Gastroesophageal sphincter (tissue), 3 donors: ENCODE measurements at regions not wholly inside any gene's neighbourhood (a gene's known extent, or its start where the extent isn't known, plus 50 kb on each side); places are given as distances from the start of the nearest gene placed in this dataset.

Experiments used
- EP300 ChIP-seq: sonication (generic); formaldehyde crosslinking; IDR thresholded peaks from one replicate; pipeline ENCODE4 v1.6.1; 2017; ENCODE audit warnings: antibody characterized with exemption, mild to moderate bottlenecking
- POLR2A ChIP-seq, 2 donors: fragments of 450-650 bp; IDR thresholded peaks; one replicate each; pipeline ENCODE4 v1.6.1; 2017; ENCODE audit warnings: antibody characterized with exemption in 2 of 2, mild to moderate bottlenecking in 2 of 2, moderate library complexity in 1 of 2
- POLR2AphosphoS5 ChIP-seq: sonication (generic); formaldehyde crosslinking; IDR thresholded peaks from one replicate; pipeline ENCODE4 v1.6.1; 2017; ENCODE audit warnings: antibody characterized with exemption
- TF ChIP-seq, protein P1 (sequence below), 4 experiments: fragments of 200-600 bp in 2 of 4; fragments of 450-650 bp in 2 of 4; sonication (generic) in 1 of 4; IDR thresholded peaks; one replicate each; pipeline ENCODE4 v1.5.1; 2017 to 2019; ENCODE audit warnings: antibody characterized with exemption in 4 of 4, mild to moderate bottlenecking in 2 of 4, moderate library complexity in 2 of 4

DNA sequence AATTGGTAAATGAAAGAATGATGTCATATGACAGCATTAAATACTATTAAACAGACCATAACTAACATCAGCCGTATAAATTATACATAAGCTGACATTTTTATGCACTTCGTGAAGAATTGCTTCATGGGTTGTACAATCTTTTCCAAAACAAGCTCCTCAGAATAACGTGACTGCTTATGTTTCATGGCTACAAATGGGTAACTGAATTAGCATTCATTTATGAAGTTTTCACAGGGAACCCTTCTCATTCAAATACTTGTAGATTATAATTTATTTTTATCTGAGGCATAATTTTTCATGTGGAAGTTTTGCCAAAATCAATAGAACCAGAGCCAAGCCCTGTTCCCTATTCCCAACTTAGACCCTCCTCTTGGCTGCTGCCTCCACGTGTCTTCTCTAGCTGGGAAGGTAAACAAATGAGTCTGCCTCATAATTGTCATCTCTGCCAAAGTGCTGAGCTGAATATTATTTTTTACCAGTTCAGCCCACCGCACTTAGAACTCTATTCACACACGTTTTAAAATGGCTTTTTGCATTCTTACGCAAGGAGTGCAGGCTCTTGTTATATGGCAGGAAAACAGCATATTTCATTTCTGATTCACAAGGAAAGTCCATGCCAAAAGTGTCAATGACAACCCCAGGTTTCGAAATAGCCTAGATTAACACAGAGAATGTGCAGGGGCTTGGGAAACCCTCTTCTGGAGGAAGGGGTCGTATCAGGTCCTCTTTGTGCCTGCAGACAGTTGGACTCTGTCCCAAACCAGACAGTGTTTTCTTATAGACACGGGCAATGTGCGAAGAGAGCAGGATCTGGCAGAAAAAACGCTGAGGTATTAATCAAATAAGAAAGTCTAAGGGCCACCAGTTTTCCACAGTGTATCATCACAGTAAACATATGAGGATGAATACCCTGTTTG, 370.7 kb upstream of the MGMT start:
- TF ChIP-seq, protein P1, sequence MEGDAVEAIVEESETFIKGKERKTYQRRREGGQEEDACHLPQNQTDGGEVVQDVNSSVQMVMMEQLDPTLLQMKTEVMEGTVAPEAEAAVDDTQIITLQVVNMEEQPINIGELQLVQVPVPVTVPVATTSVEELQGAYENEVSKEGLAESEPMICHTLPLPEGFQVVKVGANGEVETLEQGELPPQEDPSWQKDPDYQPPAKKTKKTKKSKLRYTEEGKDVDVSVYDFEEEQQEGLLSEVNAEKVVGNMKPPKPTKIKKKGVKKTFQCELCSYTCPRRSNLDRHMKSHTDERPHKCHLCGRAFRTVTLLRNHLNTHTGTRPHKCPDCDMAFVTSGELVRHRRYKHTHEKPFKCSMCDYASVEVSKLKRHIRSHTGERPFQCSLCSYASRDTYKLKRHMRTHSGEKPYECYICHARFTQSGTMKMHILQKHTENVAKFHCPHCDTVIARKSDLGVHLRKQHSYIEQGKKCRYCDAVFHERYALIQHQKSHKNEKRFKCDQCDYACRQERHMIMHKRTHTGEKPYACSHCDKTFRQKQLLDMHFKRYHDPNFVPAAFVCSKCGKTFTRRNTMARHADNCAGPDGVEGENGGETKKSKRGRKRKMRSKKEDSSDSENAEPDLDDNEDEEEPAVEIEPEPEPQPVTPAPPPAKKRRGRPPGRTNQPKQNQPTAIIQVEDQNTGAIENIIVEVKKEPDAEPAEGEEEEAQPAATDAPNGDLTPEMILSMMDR (IDR thresholded peaks at IDR 0.05) = no peak
- peak; percentile 97 for TF ChIP-seq POLR2AphosphoS5
- no peak for TF ChIP-seq POLR2A (IDR thresholded peaks at IDR 0.05)
- no peak for TF ChIP-seq EP300
